H1 (cell line): ENCODE measurements at regions not wholly inside any gene's neighbourhood (a gene's known extent, or its start where the extent isn't known, plus 50 kb on each side); places are given as distances from the start of the nearest gene placed in this dataset.

ENCODE experiments used
- CTCF ChIA-PET: fragments of 300-600 bp; sonication (Branson Sonifier 250); formaldehyde crosslinking; loops from one replicate; lab custom pipeline; 2021; ENCODE audit not compliant: partially characterized antibody; lab: Charles Lee
- POLR2A ChIA-PET: fragments of 300-600 bp; sonication (Branson Sonifier 250); formaldehyde crosslinking; loops from one replicate; lab custom pipeline; 2021; ENCODE audit warnings: inconsistent platforms; ENCODE audit not compliant: partially characterized antibody; lab: Charles Lee
- DNase-seq, 2 experiments: peaks; one replicate each; pipeline versions ENCODE4 v3.0.0 to v3.0.0-alpha.2; 2010 to 2022; ENCODE audit warnings: low spot score in 2 of 2, low read depth in 1 of 2, mixed read lengths in 1 of 2
- FAIRE-seq: peaks from 2 replicates; lab custom pipeline; 2011; peaks lifted over from hg19 to GRCh38; lab: Jason Lieb, UNC
- H2AFZ ChIP-seq: 2 replicates; pipeline ENCODE4 v1.8.1; 2012; ENCODE audit warnings: low read length, inconsistent platforms
- H2AK5ac ChIP-seq: 2 replicates; pipeline ENCODE4 v1.6.1; 2013; ENCODE audit warnings: low read depth, low read length
- H2BK120ac ChIP-seq: replicated peaks from 2 replicates; pipeline ENCODE3; 2013; ENCODE audit warnings: low read depth, low read length, inconsistent platforms
- H2BK12ac ChIP-seq: 2 replicates; pipeline ENCODE4 v1.6.1; 2013; ENCODE audit warnings: low read depth, low read length
- H2BK15ac ChIP-seq: 2 replicates; pipeline ENCODE4 v1.6.1; 2013; ENCODE audit warnings: low read length
- H2BK20ac ChIP-seq: 2 replicates; pipeline ENCODE4 v1.6.1; 2013; ENCODE audit warnings: low read length
- H2BK5ac ChIP-seq: 2 replicates; pipeline ENCODE4 v1.6.1; 2013; ENCODE audit warnings: low read depth, low read length
- H3K14ac ChIP-seq: 2 replicates; pipeline ENCODE4 v1.6.1; 2013; ENCODE audit warnings: inconsistent platforms; ENCODE audit not compliant: insufficient read length
- H3K18ac ChIP-seq: 2 replicates; pipeline ENCODE4 v1.6.1; 2013; ENCODE audit warnings: low read length; ENCODE audit errors: extremely low read depth
- H3K23ac ChIP-seq: 2 replicates; pipeline ENCODE4 v1.6.1; 2013; ENCODE audit warnings: inconsistent platforms; ENCODE audit not compliant: insufficient read length
- H3K23me2 ChIP-seq: 2 replicates; pipeline ENCODE4 v1.6.1; 2013; ENCODE audit warnings: low read depth, low read length
- H3K27ac ChIP-seq: 2 replicates; pipeline ENCODE4 v1.6.1; 2011; ENCODE audit warnings: low read depth, low read length, inconsistent platforms
- H3K27me3 ChIP-seq, 4 experiments: replicated peaks in 1 of 4; 1 replicate in 1 of 4; 2 replicates in 3 of 4; pipeline versions ENCODE4 v1.6.1 to v1.8.1; 2011 to 2013; ENCODE audit warnings: low read length in 3 of 4, mild to moderate bottlenecking in 3 of 4, inconsistent platforms in 2 of 4, mixed read lengths in 2 of 4, moderate library complexity in 1 of 4; ENCODE audit not compliant: control insufficient read depth in 3 of 4, insufficient read depth in 3 of 4; ENCODE audit errors: extremely low read depth in 1 of 4
- H3K36me3 ChIP-seq, 4 experiments: 2 replicates each; pipeline versions ENCODE4 v1.6.1 to v1.8.1; 2011 to 2013; ENCODE audit warnings: mild to moderate bottlenecking in 4 of 4, low read length in 3 of 4, moderate library complexity in 2 of 4, control low read depth in 1 of 4, inconsistent platforms in 1 of 4; ENCODE audit not compliant: insufficient read depth in 4 of 4, control insufficient read depth in 2 of 4
- H3K4ac ChIP-seq: replicated peaks from 2 replicates; pipeline ENCODE3; 2013; ENCODE audit warnings: low read length, low read depth, mixed read lengths, inconsistent platforms; ENCODE audit not compliant: insufficient read length
- H3K4me1 ChIP-seq, 4 experiments: replicated peaks in 1 of 4; 1 replicate in 1 of 4; 2 replicates in 3 of 4; pipeline versions ENCODE4 v1.6.1 to v1.8.1; 2011 to 2013; ENCODE audit warnings: low read length in 3 of 4, inconsistent platforms in 2 of 4, mixed read lengths in 1 of 4; ENCODE audit not compliant: insufficient read depth in 4 of 4, control insufficient read depth in 3 of 4
- H3K4me2 ChIP-seq, 2 experiments: 2 replicates each; pipeline versions ENCODE4 v1.6.1 to v1.8.1; 2011 to 2013; ENCODE audit warnings: low read depth in 2 of 2, low read length in 2 of 2, control low read depth in 1 of 2, inconsistent platforms in 1 of 2, mild to moderate bottlenecking in 1 of 2; ENCODE audit not compliant: insufficient read depth in 1 of 2
- H3K4me3 ChIP-seq, 4 experiments: fragments of 200-600, 300-600 bp in 1 of 4; sonication (generic), shearing (Covaris generic), sonication (Bioruptor Twin) in 1 of 4; 2 replicates each; pipeline versions ENCODE4 v1.5.1 to v1.8.1; 2011 to 2016; ENCODE audit warnings: low read length in 4 of 4, low read depth in 3 of 4, control low read depth in 2 of 4, inconsistent platforms in 2 of 4, mild to moderate bottlenecking in 2 of 4, mixed read lengths in 1 of 4, moderate library complexity in 1 of 4; ENCODE audit not compliant: insufficient read depth in 2 of 4; ENCODE audit errors: extremely low read depth in 1 of 4
- H3K56ac ChIP-seq: replicated peaks from 2 replicates; pipeline ENCODE3; 2013; ENCODE audit warnings: low read depth, mild to moderate bottlenecking, mixed read lengths, low read length, inconsistent platforms; ENCODE audit not compliant: insufficient read length
- H3K79me1 ChIP-seq: 2 replicates; pipeline ENCODE4 v1.6.1; 2013; ENCODE audit warnings: low read depth, low read length, control low read depth
- H3K79me2 ChIP-seq, 2 experiments: 2 replicates each; pipeline versions ENCODE4 v1.6.1 to v1.8.1; 2012 to 2013; ENCODE audit warnings: low read length in 2 of 2, mild to moderate bottlenecking in 2 of 2, inconsistent platforms in 1 of 2; ENCODE audit not compliant: insufficient read depth in 2 of 2, control insufficient read depth in 1 of 2
- H3K9ac ChIP-seq, 4 experiments: replicated peaks in 1 of 4; 1 replicate in 1 of 4; 2 replicates in 3 of 4; pipeline versions ENCODE4 v1.6.1 to v1.8.1; 2011 to 2013; ENCODE audit warnings: low read depth in 3 of 4, low read length in 3 of 4, control low read depth in 2 of 4, mild to moderate bottlenecking in 2 of 4, moderate library complexity in 2 of 4, inconsistent platforms in 1 of 4; ENCODE audit errors: extremely low read depth in 1 of 4
- H3K9me3 ChIP-seq, 2 experiments: 2 replicates each; pipeline versions ENCODE4 v1.6.1 to v1.8.1; 2012 to 2013; ENCODE audit warnings: mild to moderate bottlenecking in 2 of 2, moderate library complexity in 2 of 2, control low read depth in 1 of 2, inconsistent platforms in 1 of 2, low read depth in 1 of 2, low read length in 1 of 2, mixed read lengths in 1 of 2; ENCODE audit not compliant: insufficient read depth in 2 of 2
- H4K20me1 ChIP-seq, 2 experiments: replicated peaks in 1 of 2; 2 replicates each; pipeline versions ENCODE3 to v1.8.1; 2011 to 2013; ENCODE audit warnings: inconsistent platforms in 2 of 2, low read length in 2 of 2, mild to moderate bottlenecking in 1 of 2; ENCODE audit not compliant: insufficient read depth in 2 of 2, control insufficient read depth in 1 of 2
- H4K5ac ChIP-seq: 2 replicates; pipeline ENCODE4 v1.6.1; 2013; ENCODE audit warnings: low read length, low read depth, mixed read lengths, inconsistent platforms; ENCODE audit not compliant: insufficient read length
- H4K8ac ChIP-seq: 2 replicates; pipeline ENCODE4 v1.8.0; 2013; ENCODE audit warnings: mild to moderate bottlenecking, moderate library complexity, low read length, inconsistent platforms; ENCODE audit not compliant: insufficient read depth; ENCODE audit errors: extremely low read depth
- H4K91ac ChIP-seq: replicated peaks from 2 replicates; pipeline ENCODE3; 2013; ENCODE audit warnings: low read length, mixed read lengths, inconsistent platforms; ENCODE audit not compliant: insufficient read length
- ASH2L ChIP-seq: fragments of 200-600, 300-600 bp; sonication (generic); IDR thresholded peaks from one replicate; pipeline ENCODE4 v1.7.1; 2017; ENCODE audit warnings: low read length
- ATF3 ChIP-seq: IDR thresholded peaks from 2 replicates; pipeline ENCODE4 v1.6.1; 2011; ENCODE audit warnings: low read depth, mild to moderate bottlenecking, low read length; ENCODE audit not compliant: insufficient read depth
- CHD2 ChIP-seq: IDR thresholded peaks from 2 replicates; pipeline ENCODE4 v1.6.1; 2012; ENCODE audit warnings: low read length, improper control_type of control experiment
- E2F6 ChIP-seq: IDR thresholded peaks from 2 replicates; pipeline ENCODE4 v1.6.1; 2012; ENCODE audit warnings: inconsistent platforms
- EGR1 ChIP-seq: IDR thresholded peaks from 2 replicates; pipeline ENCODE4 v1.6.1; 2011; ENCODE audit warnings: low read depth, low read length, borderline replicate concordance
- EZH2 ChIP-seq: fragments of 200-600 bp; sonication (generic); IDR thresholded peaks from 2 replicates; pipeline ENCODE4 v1.7.1; 2012; ENCODE audit warnings: low read depth, mild to moderate bottlenecking, moderate library complexity, low read length, inconsistent platforms; ENCODE audit not compliant: severe bottlenecking
- JUND ChIP-seq: IDR thresholded peaks from 2 replicates; pipeline ENCODE4 v1.6.1; 2011; ENCODE audit warnings: mild to moderate bottlenecking, improper control_type of control experiment, low read length
- KDM4A ChIP-seq: IDR thresholded peaks from one replicate; pipeline ENCODE4 v1.7.1; 2012; ENCODE audit warnings: low read depth, mild to moderate bottlenecking, moderate library complexity, low read length, inconsistent platforms; ENCODE audit not compliant: severe bottlenecking
- PHF8 ChIP-seq: fragments of 200-600 bp; sonication (generic); conservative IDR thresholded peaks from 2 replicates; pipeline ENCODE4 v1.7.1; 2012; ENCODE audit warnings: low read depth, mild to moderate bottlenecking, inconsistent platforms, low read length, moderate library complexity
- RAD21 ChIP-seq, 2 experiments: IDR thresholded peaks in 1 of 2; conservative IDR thresholded peaks in 1 of 2; 2 replicates each; pipeline ENCODE4 v1.6.1; 2011; ENCODE audit warnings: low read depth in 2 of 2, low read length in 2 of 2, improper control_type of control experiment in 1 of 2, inconsistent platforms in 1 of 2, mild to moderate bottlenecking in 1 of 2, moderate library complexity in 1 of 2
- RXRA ChIP-seq: IDR thresholded peaks from 2 replicates; pipeline ENCODE4 v1.6.1; 2011; ENCODE audit warnings: low read depth, mild to moderate bottlenecking, low read length, moderate library complexity; ENCODE audit not compliant: insufficient read depth
- SP1 ChIP-seq: IDR thresholded peaks from 2 replicates; pipeline ENCODE4 v1.6.1; 2011; ENCODE audit warnings: low read depth, low read length
- WGBS, 2 experiments: shearing (Covaris generic) in 1 of 2; methylation state at CpG; one replicate each; pipeline versions ENCODE4 v1.1.6 to v1.1.7; 2013 to 2015; ENCODE audit warnings: low lambda C conversion rate in 2 of 2, mixed read lengths in 2 of 2, inconsistent platforms in 1 of 2, low coverage in 1 of 2, missing lambda C conversion rate in 1 of 2; ENCODE audit not compliant: insufficient replicate concordance in 2 of 2, insufficient coverage in 1 of 2, insufficient read length in 1 of 2; ENCODE audit errors: extremely low coverage in 1 of 2, missing lambda C conversion rate in 1 of 2; 5-methylcytosine and 5-hydroxymethylcytosine counted together

GRCh38 chr5:175590471-175590881 lies 67.4 kb upstream of the HRH2 start:
- Histone ChIP-seq H3K56ac (no peak overlapping the region), H2BK120ac (no peak overlapping the region), H4K20me1 (no peaks in the 10 kb centered on the region), H3K9ac (no peak overlapping the region), H4K91ac (no peak overlapping the region), H3K79me2 (no peaks in the 10 kb centered on the region), H3K23me2 (no peaks in the 10 kb centered on the region), H3K27ac (no peak overlapping the region), H2AK5ac (no peak overlapping the region), H2BK20ac (no peak overlapping the region; the same call in 1 of the 2 replicates), H3K4me1 (peaks cover 0 to 3% (median 2%) of the 10 kb centered on the region in 4 experiments; a peak in 3 of 7 replicates), H2AFZ (no peak overlapping the region), H3K4ac (no peak overlapping the region), H3K9me3 (peaks cover 9 to 10% of the 10 kb centered on the region in 2 experiments; a peak in 3 of 4 replicates), H3K4me2 (no peak overlapping the region), H3K23ac (no peak overlapping the region), H4K5ac (no peak overlapping the region), H3K79me1 (no peaks in the 10 kb centered on the region), H3K4me3 (no peak overlapping the region), H4K8ac (no peak overlapping the region), H2BK12ac (no peak overlapping the region), H3K14ac (no peak overlapping the region), H2BK5ac (no peak overlapping the region), H2BK15ac (no peak overlapping the region), H3K27me3 (no peaks in the 10 kb centered on the region), H3K36me3 (no peaks in the 10 kb centered on the region), H3K18ac (peak overlapping the region; percentile 11; the same call in 1 of the 2 replicates)
- 87% methylated on average over 3 of the region's 3 CpGs; no CpG with 5 or more reads in 1 of the 2 experiments for WGBS, 2 experiments
- TF ChIP-seq E2F6 (no peak), RAD21 (IDR thresholded peaks at IDR 0.05 in 1 of 2, conservative IDR thresholded peaks at IDR 0.05 in 1 of 2; ENCODE audit: low read depth in 2 of 2, low read length in 2 of 2) (no peak), EGR1 (no peak), ATF3 (no peak), PHF8 (no peak), JUND (no peak), SP1 (no peak), RXRA (no peak), ASH2L (no peak), CHD2 (no peak), KDM4A (no peak), EZH2 (no peak)
- no peak for DNase-seq
- ChIA-PET POLR2A (interaction anchor here (0.9 kb wide), 1 partner anchor 47 kb away, joined by 3 read pairs; no protein-coding TSS in a partner anchor), CTCF (no interaction called here)
- FAIRE-seq = no peak
